Breast epithelium (tissue), 3 donors: ENCODE measurements at regions not wholly inside any gene's neighbourhood (a gene's known extent, or its start where the extent isn't known, plus 50 kb on each side); places are given as distances from the start of the nearest gene placed in this dataset.

Experiments
- CTCF ChIP-seq, 3 donors: fragments of 450-650 bp; IDR thresholded peaks; one replicate each; pipeline ENCODE4 v1.5.1; 2016 to 2017; ENCODE audit warnings: antibody characterized with exemption in 3 of 3, mild to moderate bottlenecking in 3 of 3, moderate library complexity in 3 of 3
- POLR2A ChIP-seq: fragments of 450-650 bp; IDR thresholded peaks from one replicate; pipeline ENCODE4 v1.6.1; 2016; ENCODE audit warnings: antibody characterized with exemption, mild to moderate bottlenecking, moderate library complexity
- POLR2AphosphoS5 ChIP-seq, 3 donors: sonication (generic); formaldehyde crosslinking; IDR thresholded peaks; one replicate each; pipeline ENCODE4 v1.6.1; 2017; ENCODE audit warnings: antibody characterized with exemption in 3 of 3

GRCh38 chr1:96338622-96339021, 383.0 kb upstream of the PTBP2 start:
- TF ChIP-seq CTCF (IDR thresholded peaks at IDR 0.05): no peak
- TF ChIP-seq POLR2AphosphoS5 (IDR thresholded peaks at IDR 0.05): no peak
- TF ChIP-seq POLR2A: no peak
